SK-N-SH (cell line): ENCODE measurements at regions not wholly inside any gene's neighbourhood (a gene's known extent, or its start where the extent isn't known, plus 50 kb on each side); places are given as distances from the start of the nearest gene placed in this dataset.

ENCODE experiments used
- CTCF ChIP-seq: fragments of 200-600 bp; sonication (generic); IDR thresholded peaks from 2 replicates; pipeline ENCODE4 v1.6.1; 2017; ENCODE audit warnings: antibody characterized with exemption, mild to moderate bottlenecking, moderate library complexity
- ELF1 ChIP-seq: IDR thresholded peaks from 2 replicates; pipeline ENCODE4 v1.4.0; 2012
- EP300 ChIP-seq, 2 experiments: IDR thresholded peaks; 2 replicates each; pipeline versions ENCODE4 v1.4.0 to v1.6.1; 2012; ENCODE audit warnings: borderline replicate concordance in 1 of 2, low read depth in 1 of 2, low read length in 1 of 2
- EZH2phosphoT487 ChIP-seq: fragments of 200-600 bp; sonication (generic); IDR thresholded peaks from 2 replicates; pipeline ENCODE4 v1.6.1; 2017; ENCODE audit warnings: low read depth, mixed run types, mild to moderate bottlenecking, antibody characterized with exemption, moderate library complexity, borderline replicate concordance
- MAX ChIP-seq: IDR thresholded peaks from 2 replicates; pipeline ENCODE4 v1.4.0; 2012; ENCODE audit warnings: low read depth
- MXI1 ChIP-seq: IDR thresholded peaks from 2 replicates; pipeline ENCODE4 v1.6.1; 2012; ENCODE audit warnings: mild to moderate bottlenecking, low read depth, low read length, improper control_type of control experiment
- NRF1 ChIP-seq: IDR thresholded peaks from 2 replicates; pipeline ENCODE4 v1.6.1; 2012; ENCODE audit warnings: low read depth, mild to moderate bottlenecking, low read length
- PBX3 ChIP-seq: IDR thresholded peaks from 2 replicates; pipeline ENCODE4; 2012
- POLR2AphosphoS5 ChIP-seq: IDR thresholded peaks from 2 replicates; pipeline ENCODE4 v1.6.1; 2012; ENCODE audit warnings: low read depth, low read length
- RAD21 ChIP-seq: IDR thresholded peaks from 2 replicates; pipeline ENCODE4 v1.6.1; 2012; ENCODE audit warnings: mild to moderate bottlenecking, low read length
- SIN3A ChIP-seq: IDR thresholded peaks from 2 replicates; pipeline ENCODE4 v1.6.1; 2012; ENCODE audit warnings: low read depth, mild to moderate bottlenecking, low read length, moderate library complexity, borderline replicate concordance
- TAF1 ChIP-seq: IDR thresholded peaks from 2 replicates; pipeline ENCODE4 v1.6.1; 2012; ENCODE audit warnings: low read depth, mild to moderate bottlenecking, low read length, moderate library complexity, borderline replicate concordance

- no peak for TF ChIP-seq CTCF
- TF ChIP-seq MAX = no peak
- TF ChIP-seq TAF1 = no peak
- TF ChIP-seq EP300 (IDR thresholded peaks at IDR 0.05; ENCODE audit: borderline replicate concordance in 1 of 2, low read depth in 1 of 2, low read length in 1 of 2) = no peak
- no peak for TF ChIP-seq ELF1
- no peak for TF ChIP-seq POLR2AphosphoS5
- no peak for TF ChIP-seq RAD21
- no peak for TF ChIP-seq SIN3A
- no peak for TF ChIP-seq EZH2phosphoT487
- TF ChIP-seq MXI1 = no peak
- TF ChIP-seq NRF1 = no peak
- no peak for TF ChIP-seq PBX3
These were observed 326.4 kb downstream of the SFMBT2 start for GRCh38 chr10:7084280-7085005.
